ENCODE measurements at regions not wholly inside any gene's neighbourhood (a gene's known extent, or its start where the extent isn't known, plus 50 kb on each side); places are given as distances from the start of the nearest gene placed in this dataset.

DNA sequence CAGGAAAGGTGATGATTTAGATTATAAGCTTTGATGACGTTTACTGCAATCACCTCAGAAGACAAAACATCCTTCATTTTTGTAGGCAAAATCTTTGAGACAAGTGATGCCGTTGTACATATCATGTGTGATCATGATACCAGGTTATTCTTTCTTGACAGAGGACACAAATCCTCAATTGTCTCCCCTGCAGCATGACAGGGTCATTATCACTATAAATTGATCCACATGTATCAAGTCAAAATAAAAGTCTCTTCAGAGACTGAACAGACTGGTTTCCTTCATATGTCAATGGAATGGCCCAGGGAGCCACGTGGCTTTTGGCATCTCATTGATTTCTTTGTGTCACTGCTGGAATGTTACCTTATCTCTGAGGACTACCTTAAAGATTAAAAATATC, 995.7 kb downstream of the FLRT2 start:
- TF ChIP-seq, protein P1, sequence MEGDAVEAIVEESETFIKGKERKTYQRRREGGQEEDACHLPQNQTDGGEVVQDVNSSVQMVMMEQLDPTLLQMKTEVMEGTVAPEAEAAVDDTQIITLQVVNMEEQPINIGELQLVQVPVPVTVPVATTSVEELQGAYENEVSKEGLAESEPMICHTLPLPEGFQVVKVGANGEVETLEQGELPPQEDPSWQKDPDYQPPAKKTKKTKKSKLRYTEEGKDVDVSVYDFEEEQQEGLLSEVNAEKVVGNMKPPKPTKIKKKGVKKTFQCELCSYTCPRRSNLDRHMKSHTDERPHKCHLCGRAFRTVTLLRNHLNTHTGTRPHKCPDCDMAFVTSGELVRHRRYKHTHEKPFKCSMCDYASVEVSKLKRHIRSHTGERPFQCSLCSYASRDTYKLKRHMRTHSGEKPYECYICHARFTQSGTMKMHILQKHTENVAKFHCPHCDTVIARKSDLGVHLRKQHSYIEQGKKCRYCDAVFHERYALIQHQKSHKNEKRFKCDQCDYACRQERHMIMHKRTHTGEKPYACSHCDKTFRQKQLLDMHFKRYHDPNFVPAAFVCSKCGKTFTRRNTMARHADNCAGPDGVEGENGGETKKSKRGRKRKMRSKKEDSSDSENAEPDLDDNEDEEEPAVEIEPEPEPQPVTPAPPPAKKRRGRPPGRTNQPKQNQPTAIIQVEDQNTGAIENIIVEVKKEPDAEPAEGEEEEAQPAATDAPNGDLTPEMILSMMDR (IDR thresholded peaks at IDR 0.05) = no peak
- TF ChIP-seq POLR2AphosphoS5 (IDR thresholded peaks at IDR 0.05) (no peak), POLR2A (IDR thresholded peaks at IDR 0.05; ENCODE audit: low read depth) (no peak)
